Activated CD4-positive, alpha-beta memory T cell treated with anti-CD3 and anti-CD28 coated beads, Interleukin-2, amount 10 ng/mL, durations not matched to agents 7 days and 5 days (primary cell): ENCODE measurements at regions not wholly inside any gene's neighbourhood (a gene's known extent, or its start where the extent isn't known, plus 50 kb on each side); places are given as distances from the start of the nearest gene placed in this dataset.

Experiments
- CTCF ChIA-PET: fragments of 350-600 bp; sonication (Branson Sonifier 250); formaldehyde crosslinking; loops from one replicate; lab custom pipeline; 2021; ENCODE audit warnings: antibody characterized with exemption, inconsistent platforms; lab: Charles Lee
- POLR2A ChIA-PET: fragments of 350-600 bp; sonication (Branson Sonifier 250); formaldehyde crosslinking; loops from one replicate; lab custom pipeline; 2021; ENCODE audit warnings: antibody characterized with exemption; lab: Charles Lee
- DNase-seq: peaks from one replicate; pipeline ENCODE4 v3.0.0-alpha.2; 2020
- H3K27ac Mint-ChIP-seq: one replicate; pipeline ENCODE4 v1.8.0; 2021; ENCODE audit warnings: mild to moderate bottlenecking, mixed read lengths
- H3K27me3 Mint-ChIP-seq: one replicate; pipeline ENCODE4 v1.8.0; 2021; ENCODE audit warnings: mixed read lengths
- H3K36me3 Mint-ChIP-seq: one replicate; pipeline ENCODE4 v1.8.0; 2021; ENCODE audit warnings: low read depth, mixed read lengths
- H3K4me1 Mint-ChIP-seq: one replicate; pipeline ENCODE4 v1.8.0; 2021; ENCODE audit warnings: mixed read lengths
- H3K4me3 Mint-ChIP-seq: one replicate; pipeline ENCODE4 v1.8.0; 2021; ENCODE audit warnings: mild to moderate bottlenecking, mixed read lengths
- H3K9me3 Mint-ChIP-seq: one replicate; pipeline ENCODE4 v1.8.0; 2021; ENCODE audit warnings: mixed read lengths

DNA sequence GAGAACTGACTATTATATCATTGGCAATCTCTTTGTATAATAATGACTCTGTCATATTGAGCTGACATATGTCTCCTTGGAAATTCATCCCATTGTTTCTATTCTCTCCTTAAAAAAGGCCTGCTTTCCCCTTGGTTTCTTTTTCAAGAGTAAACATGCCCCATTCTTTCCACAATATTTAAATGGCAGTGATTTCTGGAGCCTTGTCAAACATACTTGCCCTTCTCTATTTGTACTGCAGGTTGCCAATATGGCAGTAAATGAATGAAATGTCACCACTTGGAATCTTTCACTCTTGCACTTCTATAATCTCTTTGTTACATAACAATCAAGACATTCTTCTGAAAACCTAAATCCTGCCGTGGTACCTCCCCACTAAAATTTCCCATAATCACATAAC is 1265.1 kb upstream of the CDH8 start:
- ChIA-PET CTCF (no interaction called here), POLR2A (no interaction called here)
- DNase-seq, result no peak
- peaks cover 12% of the 10 kb centered on the region for H3K9me3 Mint-ChIP-seq
- no peaks in the 10 kb centered on the region for H3K36me3 Mint-ChIP-seq
- H3K4me3 Mint-ChIP-seq, result no peak overlapping the region
- H3K27ac Mint-ChIP-seq, result no peak overlapping the region
- H3K27me3 Mint-ChIP-seq, result no peaks in the 10 kb centered on the region
- H3K4me1 Mint-ChIP-seq, result no peaks in the 10 kb centered on the region

GRCh38 chr16:63298993-63299392 is 1262.8 kb upstream of the CDH8 start:
- Mint-ChIP-seq H3K4me1 (no peaks in the 10 kb centered on the region), H3K36me3 (no peaks in the 10 kb centered on the region), H3K9me3 (peaks cover 9% of the 10 kb centered on the region), H3K4me3 (no peak overlapping the region), H3K27ac (no peak overlapping the region), H3K27me3 (no peaks in the 10 kb centered on the region)
- POLR2A ChIA-PET, result no interaction called here
- CTCF ChIA-PET, result no interaction called here
- DNase-seq, result no peak

DNA sequence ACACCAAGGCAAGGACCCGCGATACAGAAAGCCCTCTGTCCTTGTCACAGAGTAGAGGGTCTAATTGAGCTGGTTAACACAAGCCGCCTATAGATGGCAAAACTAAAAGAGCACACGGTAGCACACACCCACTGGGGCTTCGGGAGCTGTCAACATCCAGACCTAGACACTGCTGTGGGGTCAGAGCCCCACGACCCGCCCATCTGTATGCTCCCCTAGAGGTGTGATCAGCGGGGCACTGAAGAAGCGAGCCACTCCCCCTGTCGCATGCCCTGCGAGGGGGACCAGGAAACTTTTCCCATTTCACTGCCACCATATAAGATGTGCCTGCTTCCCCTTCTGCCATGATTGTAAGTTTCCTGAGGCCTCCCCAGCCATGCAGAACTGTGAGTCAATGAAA is 1255.8 kb upstream of the CDH8 start:
- Mint-ChIP-seq H3K4me3 (no peak overlapping the region), H3K27me3 (no peaks in the 10 kb centered on the region), H3K27ac (no peak overlapping the region), H3K4me1 (no peaks in the 10 kb centered on the region), H3K36me3 (no peaks in the 10 kb centered on the region), H3K9me3 (peaks cover 7% of the 10 kb centered on the region)
- no peak for DNase-seq
- ChIA-PET POLR2A (no interaction called here), CTCF (no interaction called here)

DNA sequence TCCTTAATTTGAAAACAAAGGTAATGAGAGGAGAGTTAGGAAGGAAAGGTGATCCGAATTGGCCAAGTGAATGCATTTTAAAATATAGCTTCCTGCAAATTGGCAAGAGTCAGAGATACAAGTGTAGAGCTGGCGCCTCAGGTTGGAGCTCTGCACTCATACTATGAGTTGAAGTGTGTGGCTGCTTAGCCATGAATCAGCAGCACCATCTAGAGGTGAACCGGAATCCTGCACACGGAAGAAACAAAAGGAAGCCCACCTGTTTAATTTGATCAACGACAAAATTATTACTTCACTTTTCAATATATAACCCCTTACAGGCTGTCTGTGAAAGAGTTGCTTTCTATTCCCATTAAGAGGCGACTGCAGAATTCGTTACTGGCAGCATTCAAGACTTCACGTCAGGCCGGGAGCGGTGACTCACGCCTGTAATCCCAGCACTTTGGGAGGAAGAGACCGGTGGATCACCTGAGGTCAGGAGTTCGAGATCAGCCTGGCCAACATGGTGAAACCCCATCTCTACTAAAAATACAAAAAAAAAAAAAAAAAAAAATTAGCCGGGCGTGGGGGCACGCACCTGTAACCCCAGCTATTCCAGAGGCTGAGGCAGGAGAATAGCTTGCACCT is 1253.7 kb upstream of the CDH8 start:
- Mint-ChIP-seq H3K36me3 (no peaks in the 10 kb centered on the region), H3K4me1 (no peaks in the 10 kb centered on the region), H3K27ac (no peak overlapping the region), H3K9me3 (peaks cover 7% of the 10 kb centered on the region), H3K4me3 (no peak overlapping the region), H3K27me3 (no peaks in the 10 kb centered on the region)
- ChIA-PET CTCF (no interaction called here), POLR2A (no interaction called here)
- no peak for DNase-seq

GRCh38 chr16:63287401-63287800 is 1251.2 kb upstream of the CDH8 start:
- CTCF ChIA-PET, result no interaction called here
- POLR2A ChIA-PET, result no interaction called here
- Mint-ChIP-seq H3K9me3 (peaks cover 2% of the 10 kb centered on the region), H3K4me3 (no peak overlapping the region), H3K27ac (no peak overlapping the region), H3K4me1 (no peaks in the 10 kb centered on the region), H3K36me3 (no peaks in the 10 kb centered on the region), H3K27me3 (no peaks in the 10 kb centered on the region)
- DNase-seq, result no peak

GRCh38 chr16:63283721-63284120 is 1247.5 kb upstream of the CDH8 start:
- no peaks in the 10 kb centered on the region for H3K36me3 Mint-ChIP-seq
- H3K27ac Mint-ChIP-seq, result no peak overlapping the region
- H3K27me3 Mint-ChIP-seq, result no peaks in the 10 kb centered on the region
- peaks cover 10% of the 10 kb centered on the region for H3K9me3 Mint-ChIP-seq
- no peak overlapping the region for H3K4me3 Mint-ChIP-seq
- no peaks in the 10 kb centered on the region for H3K4me1 Mint-ChIP-seq
- ChIA-PET CTCF (no interaction called here), POLR2A (no interaction called here)
- no peak for DNase-seq

DNA sequence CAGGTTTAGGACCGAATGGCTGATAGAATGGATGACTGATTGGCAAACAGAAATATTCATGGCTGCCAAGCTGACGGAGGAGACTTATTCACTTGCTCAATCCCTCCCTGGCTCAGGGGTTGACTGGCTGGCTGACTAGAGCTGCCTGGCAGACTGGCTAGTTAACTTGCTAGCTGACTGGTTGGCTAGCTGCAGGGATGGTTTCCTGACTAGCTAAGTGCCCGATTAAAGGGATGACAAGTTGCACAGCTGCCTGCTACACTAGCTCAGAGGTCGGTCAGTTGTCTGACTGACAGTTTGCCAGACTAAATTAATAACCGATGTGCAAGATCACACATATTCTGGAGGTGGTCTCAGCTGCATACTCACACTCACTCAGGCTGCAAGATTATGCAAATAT is 1208.4 kb upstream of the CDH8 start:
- no peaks in the 10 kb centered on the region for H3K36me3 Mint-ChIP-seq
- no peaks in the 10 kb centered on the region for H3K27me3 Mint-ChIP-seq
- ChIA-PET POLR2A (no interaction called here), CTCF (no interaction called here)
- no peak overlapping the region for H3K4me3 Mint-ChIP-seq
- peaks cover 7% of the 10 kb centered on the region for H3K9me3 Mint-ChIP-seq
- H3K27ac Mint-ChIP-seq, result no peak overlapping the region
- no peak for DNase-seq
- H3K4me1 Mint-ChIP-seq, result no peaks in the 10 kb centered on the region

GRCh38 chr16:63241497-63242028 is 1205.3 kb upstream of the CDH8 start:
- Mint-ChIP-seq H3K9me3 (peaks cover 14% of the 10 kb centered on the region), H3K36me3 (no peaks in the 10 kb centered on the region), H3K27ac (no peak overlapping the region), H3K27me3 (no peaks in the 10 kb centered on the region), H3K4me1 (no peaks in the 10 kb centered on the region), H3K4me3 (no peak overlapping the region)
- ChIA-PET CTCF (no interaction called here), POLR2A (no interaction called here)
- no peak for DNase-seq

- H3K4me1 Mint-ChIP-seq, result no peaks in the 10 kb centered on the region
- H3K27me3 Mint-ChIP-seq, result no peaks in the 10 kb centered on the region
- no peak overlapping the region for H3K27ac Mint-ChIP-seq
- ChIA-PET POLR2A (no interaction called here), CTCF (no interaction called here)
- H3K9me3 Mint-ChIP-seq, result peaks cover 18% of the 10 kb centered on the region
- H3K36me3 Mint-ChIP-seq, result no peaks in the 10 kb centered on the region
- DNase-seq, result no peak
- no peak overlapping the region for H3K4me3 Mint-ChIP-seq
Measured at GRCh38 chr16:63239065-63239570, 1202.9 kb upstream of the CDH8 start.

DNA sequence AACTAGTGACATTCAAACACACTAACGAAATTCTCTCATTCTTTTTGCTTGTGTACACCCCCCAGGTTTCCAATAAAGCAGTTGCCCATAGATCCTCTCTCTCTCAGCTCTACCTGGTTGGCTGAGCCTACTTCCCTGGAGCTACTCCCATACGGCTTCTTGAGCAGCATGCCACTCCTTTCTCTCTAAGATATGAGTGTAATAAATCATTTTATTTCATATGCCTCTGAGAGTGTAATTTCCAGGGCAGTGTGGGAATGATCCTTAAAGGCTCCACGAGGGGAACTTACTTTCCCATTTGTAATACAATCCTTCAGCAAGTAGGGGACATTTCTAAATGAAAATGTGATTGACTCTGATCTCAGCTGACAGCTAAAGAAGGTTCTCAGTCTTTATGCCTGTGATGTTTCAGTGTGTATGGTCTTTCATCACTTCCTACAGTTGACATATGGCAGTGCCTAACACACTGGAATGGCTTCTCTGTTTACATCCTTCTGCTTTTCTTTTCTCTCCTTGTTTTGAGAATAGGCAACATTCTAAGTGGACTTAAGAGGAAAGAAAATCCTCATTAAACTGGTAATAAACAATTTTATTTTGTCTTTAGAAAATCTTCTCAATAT is 1194.3 kb upstream of the CDH8 start:
- H3K27ac Mint-ChIP-seq, result no peak overlapping the region
- CTCF ChIA-PET, result no interaction called here
- H3K4me1 Mint-ChIP-seq, result no peaks in the 10 kb centered on the region
- H3K27me3 Mint-ChIP-seq, result no peaks in the 10 kb centered on the region
- POLR2A ChIA-PET, result no interaction called here
- DNase-seq, result no peak
- H3K4me3 Mint-ChIP-seq, result no peak overlapping the region
- peaks cover 14% of the 10 kb centered on the region for H3K9me3 Mint-ChIP-seq
- H3K36me3 Mint-ChIP-seq, result no peaks in the 10 kb centered on the region

DNA sequence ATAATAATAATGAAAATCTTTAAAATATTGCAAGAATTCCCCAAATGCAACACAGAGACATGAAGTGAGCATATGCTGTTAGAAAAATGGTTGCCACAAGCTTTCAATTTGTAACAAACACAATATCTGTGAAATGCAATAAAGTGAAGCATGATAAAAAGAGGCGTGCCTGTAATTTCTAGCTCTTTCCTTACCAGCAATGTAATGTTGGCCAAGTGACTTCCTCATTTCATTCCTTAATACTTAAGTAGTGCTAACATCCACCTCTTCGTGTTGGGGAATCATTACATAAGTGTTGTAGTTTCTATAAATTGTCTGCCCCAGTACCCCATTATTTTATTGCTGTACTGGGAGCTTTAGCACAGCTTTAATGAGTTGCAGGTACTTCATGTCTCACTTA is 1192.0 kb upstream of the CDH8 start:
- Mint-ChIP-seq H3K4me3 (no peak overlapping the region), H3K27ac (no peak overlapping the region), H3K4me1 (no peaks in the 10 kb centered on the region), H3K27me3 (no peaks in the 10 kb centered on the region), H3K9me3 (peaks cover 11% of the 10 kb centered on the region), H3K36me3 (no peaks in the 10 kb centered on the region)
- POLR2A ChIA-PET, result no interaction called here
- DNase-seq, result no peak
- CTCF ChIA-PET, result no interaction called here

- H3K36me3 Mint-ChIP-seq, result no peaks in the 10 kb centered on the region
- POLR2A ChIA-PET, result no interaction called here
- H3K4me1 Mint-ChIP-seq, result no peaks in the 10 kb centered on the region
- no peak overlapping the region for H3K27ac Mint-ChIP-seq
- no peaks in the 10 kb centered on the region for H3K27me3 Mint-ChIP-seq
- H3K9me3 Mint-ChIP-seq, result peaks cover 12% of the 10 kb centered on the region
- no peak overlapping the region for H3K4me3 Mint-ChIP-seq
- CTCF ChIA-PET, result no interaction called here
- DNase-seq, result no peak
Measured at GRCh38 chr16:63223851-63224250, 1187.6 kb upstream of the CDH8 start.

GRCh38 chr16:63216696-63217423 is 1180.6 kb upstream of the CDH8 start:
- Mint-ChIP-seq H3K9me3 (peaks cover 8% of the 10 kb centered on the region), H3K4me3 (no peak overlapping the region), H3K27ac (no peak overlapping the region), H3K36me3 (no peaks in the 10 kb centered on the region), H3K27me3 (no peaks in the 10 kb centered on the region), H3K4me1 (no peaks in the 10 kb centered on the region)
- ChIA-PET POLR2A (no interaction called here), CTCF (no interaction called here)
- DNase-seq, result no peak
